Uterus (tissue), 2 donors: ENCODE measurements at regions not wholly inside any gene's neighbourhood (a gene's known extent, or its start where the extent isn't known, plus 50 kb on each side); places are given as distances from the start of the nearest gene placed in this dataset.

Experiments used
- CTCF ChIP-seq, 4 experiments: fragments of 200-600 bp in 2 of 4; fragments of 450-650 bp in 2 of 4; sonication (generic) in 2 of 4; IDR thresholded peaks; one replicate each; pipeline ENCODE4 v1.5.1; 2016 to 2019; ENCODE audit warnings: antibody characterized with exemption in 4 of 4, mild to moderate bottlenecking in 2 of 4, moderate library complexity in 1 of 4
- POLR2A ChIP-seq, 2 donors: fragments of 450-650 bp; IDR thresholded peaks; one replicate each; pipeline ENCODE4 v1.6.1; 2016; ENCODE audit warnings: antibody characterized with exemption in 2 of 2, mild to moderate bottlenecking in 1 of 2, moderate library complexity in 1 of 2

- TF ChIP-seq CTCF (IDR thresholded peaks at IDR 0.05), result no peak
- TF ChIP-seq POLR2A (IDR thresholded peaks at IDR 0.05), result no peak
Measured at GRCh38 chr21:36245115-36245514, 74.9 kb upstream of the MORC3 start.
